Brain microvascular endothelial cell (primary cell): ENCODE measurements at regions not wholly inside any gene's neighbourhood (a gene's known extent, or its start where the extent isn't known, plus 50 kb on each side); places are given as distances from the start of the nearest gene placed in this dataset.

Source experiments
- DNase-seq: peaks from one replicate; pipeline ENCODE4 v3.0.0-alpha.2; 2020
- H3K27ac ChIP-seq: fragments of 250-450 bp; sonication (Bioruptor Pico); 2 replicates; pipeline ENCODE4 v1.5.1; 2020; ENCODE audit warnings: mild to moderate bottlenecking, moderate library complexity
- H3K27me3 ChIP-seq: fragments of 250-450 bp; sonication (Bioruptor Pico); replicated peaks from 2 replicates; pipeline ENCODE4 v1.5.1; 2020; ENCODE audit warnings: mild to moderate bottlenecking
- H3K36me3 ChIP-seq: fragments of 250-450 bp; sonication (Bioruptor Pico); replicated peaks from 2 replicates; pipeline ENCODE4 v1.5.1; 2020; ENCODE audit warnings: mild to moderate bottlenecking
- H3K4me3 ChIP-seq: 2 replicates; pipeline ENCODE4 v1.5.1; 2011; ENCODE audit warnings: low read depth, mild to moderate bottlenecking, control low read depth, low read length, moderate library complexity
- CTCF ChIP-seq: IDR thresholded peaks from 2 replicates; pipeline ENCODE4 v1.5.1; 2011; ENCODE audit warnings: low read depth, mild to moderate bottlenecking, moderate library complexity, low read length, control low read depth, inconsistent platforms; ENCODE audit errors: missing control alignments
- in situ Hi-C: cut with HindIII; loops from 2 replicates; pipeline ENCODE4 v1.10.0; 2017; ENCODE audit warnings: low sequenced_read_pairs, low pct_ligation_motif_present

DNA sequence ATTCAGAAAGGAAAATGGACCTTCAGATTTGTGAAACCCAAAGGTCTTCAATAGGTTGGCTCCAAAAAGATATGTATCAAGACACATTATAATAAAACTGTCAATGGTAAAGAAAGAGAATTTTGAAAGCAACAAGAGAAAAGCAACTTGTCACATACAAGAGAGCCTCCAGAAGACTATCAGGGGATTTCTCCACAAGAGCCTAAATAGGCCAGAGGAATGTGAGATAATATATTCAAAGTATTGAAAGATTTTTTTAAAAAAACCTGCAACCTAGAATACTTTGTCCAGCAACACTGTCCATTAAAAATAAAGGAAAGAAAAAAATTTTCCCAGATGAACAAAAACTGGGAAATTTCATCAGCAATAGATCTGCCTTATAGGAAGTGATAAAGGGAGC, 869.6 kb upstream of the ADGRL2 start:
- in situ Hi-C loops: no loop called here
- H3K27me3 ChIP-seq: no peaks in the 10 kb centered on the region
- no peak overlapping the region for H3K27ac ChIP-seq
- H3K4me3 ChIP-seq: no peak overlapping the region
- no peaks in the 10 kb centered on the region for H3K36me3 ChIP-seq
- DNase-seq: no peak
- no peak for TF ChIP-seq CTCF

GRCh38 chr1:80929868-80930508, 870.7 kb upstream of the ADGRL2 start:
- H3K36me3 ChIP-seq: no peaks in the 10 kb centered on the region
- H3K4me3 ChIP-seq: no peak overlapping the region
- TF ChIP-seq CTCF: no peak
- H3K27me3 ChIP-seq: no peaks in the 10 kb centered on the region
- in situ Hi-C loops: no loop called here
- DNase-seq: no peak
- no peak overlapping the region for H3K27ac ChIP-seq

DNA sequence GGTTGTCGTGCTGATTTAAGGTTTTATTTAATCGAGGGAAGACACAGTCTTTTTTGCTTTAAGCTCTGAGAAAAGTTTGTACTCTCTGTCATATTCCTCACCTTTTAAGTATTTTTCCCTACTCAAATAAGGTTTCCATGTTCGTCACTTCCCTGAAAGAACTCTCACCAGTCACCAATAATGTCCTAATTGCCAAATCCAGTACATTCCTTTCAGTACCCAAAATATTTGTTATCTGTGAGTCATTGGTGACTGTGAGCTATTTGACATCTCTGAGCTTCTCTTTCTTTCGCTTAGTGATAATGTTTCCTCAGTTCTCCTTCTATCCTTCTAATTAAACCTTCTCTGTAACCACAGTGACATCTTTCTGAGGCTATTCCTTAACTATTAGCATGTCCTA, 874.2 kb upstream of the ADGRL2 start:
- in situ Hi-C loops: no loop called here

GRCh38 chr1:80925130-80925805, 875.5 kb upstream of the ADGRL2 start:
- no peak overlapping the region for H3K27ac ChIP-seq
- no peaks in the 10 kb centered on the region for H3K27me3 ChIP-seq
- TF ChIP-seq CTCF: no peak
- no peaks in the 10 kb centered on the region for H3K36me3 ChIP-seq
- no peak overlapping the region for H3K4me3 ChIP-seq
- in situ Hi-C loops: no loop called here
- DNase-seq: no peak

More for the DNA sequence above, 874.2 kb upstream of the ADGRL2 start:
- H3K27ac ChIP-seq: no peak overlapping the region
- H3K36me3 ChIP-seq: no peaks in the 10 kb centered on the region
- DNase-seq: peak; percentile 13
- TF ChIP-seq CTCF: no peak
- H3K27me3 ChIP-seq: no peaks in the 10 kb centered on the region
- H3K4me3 ChIP-seq: no peak overlapping the region

DNA sequence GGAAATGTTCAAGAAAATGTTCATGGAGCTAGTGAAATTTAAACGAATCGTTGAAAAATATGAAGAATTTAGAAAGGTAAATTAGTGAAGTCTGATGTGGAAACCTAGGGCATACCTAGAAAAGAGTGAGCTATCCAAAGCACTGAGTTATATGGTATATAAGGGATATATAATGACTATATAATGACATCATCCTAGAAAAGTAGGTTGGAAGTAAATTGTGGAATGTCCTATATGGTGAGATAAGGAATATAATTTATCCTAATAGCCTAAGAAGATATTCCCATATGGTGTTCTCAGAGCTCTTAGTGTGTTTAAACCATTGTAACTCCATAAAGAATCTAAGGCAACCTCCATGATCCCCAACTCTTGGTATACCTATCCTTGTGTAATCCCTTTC, 876.4 kb upstream of the ADGRL2 start:
- Histone ChIP-seq H3K27me3 (no peaks in the 10 kb centered on the region), H3K36me3 (no peaks in the 10 kb centered on the region), H3K27ac (no peak overlapping the region), H3K4me3 (no peak overlapping the region)
- in situ Hi-C loops: no loop called here
- no peak for TF ChIP-seq CTCF
- DNase-seq: no peak
